Chondrocyte (in vitro differentiated cells): ENCODE measurements at regions not wholly inside any gene's neighbourhood (a gene's known extent, or its start where the extent isn't known, plus 50 kb on each side); places are given as distances from the start of the nearest gene placed in this dataset.

ENCODE experiments used
- DNase-seq: peaks from one replicate; pipeline ENCODE4 v3.0.0; 2021; ENCODE audit warnings: mixed read lengths, low spot score
- H3K27ac Mint-ChIP-seq: one replicate; pipeline ENCODE4 v1.8.0; 2021; ENCODE audit warnings: mild to moderate bottlenecking, moderate library complexity, mixed read lengths; ENCODE audit not compliant: unreplicated experiment
- H3K27me3 Mint-ChIP-seq: 2 replicates; pipeline ENCODE4 v1.8.0; 2021; ENCODE audit warnings: low read depth, mixed read lengths
- H3K36me3 Mint-ChIP-seq: 2 replicates; pipeline ENCODE4 v1.8.0; 2021; ENCODE audit warnings: low read depth, mixed read lengths
- H3K4me1 Mint-ChIP-seq: 2 replicates; pipeline ENCODE4 v1.8.0; 2021; ENCODE audit warnings: low read depth, mild to moderate bottlenecking, mixed read lengths
- H3K4me3 Mint-ChIP-seq: one replicate; pipeline ENCODE4 v1.8.0; 2021; ENCODE audit warnings: mild to moderate bottlenecking, moderate library complexity, mixed read lengths; ENCODE audit not compliant: unreplicated experiment
- H3K9me3 Mint-ChIP-seq: 2 replicates; pipeline ENCODE4 v1.8.0; 2021; ENCODE audit warnings: low read depth, mixed read lengths
- CTCF ChIP-seq: fragments of 200-600 bp; sonication (generic); IDR thresholded peaks from 2 replicates; pipeline ENCODE4 v1.5.0; 2021; ENCODE audit warnings: antibody characterized with exemption, mild to moderate bottlenecking, moderate library complexity

GRCh38 chr3:41037651-41038334, 161.5 kb upstream of the CTNNB1 start:
- Mint-ChIP-seq H3K4me3 (no peak overlapping the region), H3K27me3 (peaks cover 3% of the 10 kb centered on the region), H3K9me3 (no peaks in the 10 kb centered on the region), H3K27ac (no peak overlapping the region), H3K4me1 (no peaks in the 10 kb centered on the region), H3K36me3 (no peaks in the 10 kb centered on the region)
- TF ChIP-seq CTCF: no peak
- DNase-seq: no peak

GRCh38 chr3:41040256-41040655, 159.0 kb upstream of the CTNNB1 start:
- Mint-ChIP-seq H3K4me1 (no peaks in the 10 kb centered on the region), H3K9me3 (no peaks in the 10 kb centered on the region), H3K36me3 (no peaks in the 10 kb centered on the region), H3K27ac (no peak overlapping the region), H3K27me3 (peaks cover 6% of the 10 kb centered on the region), H3K4me3 (no peak overlapping the region)
- no peak for TF ChIP-seq CTCF
- no peak for DNase-seq

GRCh38 chr3:41041462-41041861, 157.8 kb upstream of the CTNNB1 start:
- TF ChIP-seq CTCF: no peak
- H3K9me3 Mint-ChIP-seq: peaks cover 1% of the 10 kb centered on the region
- H3K27ac Mint-ChIP-seq: no peak overlapping the region
- no peak overlapping the region for H3K4me3 Mint-ChIP-seq
- H3K36me3 Mint-ChIP-seq: no peaks in the 10 kb centered on the region
- H3K4me1 Mint-ChIP-seq: no peaks in the 10 kb centered on the region
- DNase-seq: no peak
- H3K27me3 Mint-ChIP-seq: peaks cover 6% of the 10 kb centered on the region

- DNase-seq: no peak
- Mint-ChIP-seq H3K27me3 (peaks cover 6% of the 10 kb centered on the region), H3K4me3 (no peak overlapping the region), H3K4me1 (no peaks in the 10 kb centered on the region), H3K36me3 (peaks cover 3% of the 10 kb centered on the region), H3K27ac (no peak overlapping the region), H3K9me3 (peaks cover 6% of the 10 kb centered on the region)
- TF ChIP-seq CTCF: no peak
These were observed 157.4 kb upstream of the CTNNB1 start for GRCh38 chr3:41041899-41042298.

GRCh38 chr3:41044523-41044922, 154.8 kb upstream of the CTNNB1 start:
- H3K4me1 Mint-ChIP-seq: no peaks in the 10 kb centered on the region

More at GRCh38 chr3:41044523-41044922, 154.8 kb upstream of the CTNNB1 start:
- no peak for DNase-seq
- no peak overlapping the region for H3K4me3 Mint-ChIP-seq
- peaks cover 27% of the 10 kb centered on the region for H3K9me3 Mint-ChIP-seq
- peaks cover 13% of the 10 kb centered on the region for H3K36me3 Mint-ChIP-seq
- no peak overlapping the region for H3K27ac Mint-ChIP-seq
- TF ChIP-seq CTCF: no peak
- peaks cover 2% of the 10 kb centered on the region for H3K27me3 Mint-ChIP-seq
